MM.1S (cell line): ENCODE measurements at regions not wholly inside any gene's neighbourhood (a gene's known extent, or its start where the extent isn't known, plus 50 kb on each side); places are given as distances from the start of the nearest gene placed in this dataset.

Source experiments
- DNase-seq: peaks from one replicate; pipeline ENCODE4 v3.0.0-alpha.2; 2015
- H2AFZ ChIP-seq: fragments of 300-600 bp; sonication (generic); 2 replicates; pipeline ENCODE4 v1.6.0; 2016; ENCODE audit warnings: antibody characterized with exemption, low read length
- H3F3A ChIP-seq: fragments of 300-600 bp; sonication (generic); 2 replicates; pipeline ENCODE4 v1.6.1; 2016; ENCODE audit warnings: mild to moderate bottlenecking, antibody characterized with exemption, low read length, moderate library complexity, mixed read lengths; ENCODE audit not compliant: insufficient read depth
- H3K27ac ChIP-seq: fragments of 300-600 bp; sonication (generic); 2 replicates; pipeline ENCODE4 v1.5.1; 2016; ENCODE audit warnings: mild to moderate bottlenecking, low read length
- H3K27me3 ChIP-seq: fragments of 300-600 bp; sonication (generic); replicated peaks from 2 replicates; pipeline ENCODE4 v1.6.0; 2016; ENCODE audit warnings: low read length; ENCODE audit not compliant: insufficient read depth
- H3K36me3 ChIP-seq: fragments of 300-600 bp; sonication (generic); replicated peaks from 2 replicates; pipeline ENCODE4 v1.6.1; 2016; ENCODE audit warnings: mild to moderate bottlenecking, low read length, mixed read lengths; ENCODE audit not compliant: insufficient read depth
- H3K4me1 ChIP-seq: fragments of 300-600 bp; sonication (generic); 2 replicates; pipeline ENCODE4 v1.6.1; 2016; ENCODE audit warnings: low read length, mixed read lengths
- H3K4me2 ChIP-seq: fragments of 300-600 bp; sonication (generic); 2 replicates; pipeline ENCODE4 v1.6.0; 2016; ENCODE audit warnings: low read depth, low read length
- H3K4me3 ChIP-seq: fragments of 300-600 bp; sonication (generic); 2 replicates; pipeline ENCODE4 v1.5.1; 2016; ENCODE audit warnings: low read length, mixed read lengths
- H3K79me2 ChIP-seq: fragments of 300-600 bp; sonication (generic); 2 replicates; pipeline ENCODE4 v1.6.1; 2016; ENCODE audit warnings: mixed run types, low read length, mixed read lengths
- H3K9ac ChIP-seq: fragments of 300-600 bp; sonication (generic); 2 replicates; pipeline ENCODE4 v1.6.1; 2016; ENCODE audit warnings: low read length, mixed read lengths
- H3K9me2 ChIP-seq: fragments of 300-600 bp; sonication (generic); replicated peaks from 2 replicates; pipeline ENCODE4 v1.6.1; 2016; ENCODE audit warnings: mild to moderate bottlenecking, low read length, mixed read lengths; ENCODE audit not compliant: insufficient read depth
- H3K9me3 ChIP-seq: fragments of 300-600 bp; sonication (generic); replicated peaks from 2 replicates; pipeline ENCODE4 v1.6.1; 2016; ENCODE audit warnings: mild to moderate bottlenecking, low read length, mixed read lengths; ENCODE audit not compliant: insufficient read depth
- H4K20me1 ChIP-seq: fragments of 300-600 bp; sonication (generic); 2 replicates; pipeline ENCODE4 v1.6.1; 2016; ENCODE audit warnings: mild to moderate bottlenecking, low read length, moderate library complexity, mixed read lengths; ENCODE audit not compliant: insufficient read depth
- CTCF ChIP-seq: fragments of 300-600 bp; sonication (generic); IDR thresholded peaks from 2 replicates; pipeline ENCODE4 v1.5.1; 2016; ENCODE audit warnings: antibody characterized with exemption, low read length, mixed read lengths
- EZH2 ChIP-seq: fragments of 300-600 bp; sonication (generic); optimal IDR thresholded peaks from 2 replicates; pipeline ENCODE3; 2017; ENCODE audit warnings: low read depth, mild to moderate bottlenecking, antibody characterized with exemption, low read length, mixed read lengths
- EZH2phosphoT487 ChIP-seq: fragments of 300-600 bp; sonication (generic); IDR thresholded peaks from 2 replicates; pipeline ENCODE4 v1.6.1; 2018; ENCODE audit warnings: antibody characterized with exemption, low read length

- H3K4me1 ChIP-seq = peaks cover 24% of the 10 kb centered on the region
- H4K20me1 ChIP-seq = no peaks in the 10 kb centered on the region
- H3K4me2 ChIP-seq = no peak overlapping the region
- H3K27ac ChIP-seq = peak overlapping the region; percentile 5; the same call in 1 of the 2 replicates
- H3K9me2 ChIP-seq = no peaks in the 10 kb centered on the region
- TF ChIP-seq CTCF (no peak), EZH2 (no peak), EZH2phosphoT487 (no peak)
- H3K79me2 ChIP-seq = no peaks in the 10 kb centered on the region
- DNase-seq = no peak
- H3K4me3 ChIP-seq = no peak overlapping the region
- no peaks in the 10 kb centered on the region for H3F3A ChIP-seq
- no peak overlapping the region for H3K9ac ChIP-seq
- H3K36me3 ChIP-seq = no peaks in the 10 kb centered on the region
- H2AFZ ChIP-seq = no peak overlapping the region
- H3K9me3 ChIP-seq = no peaks in the 10 kb centered on the region
- H3K27me3 ChIP-seq = no peaks in the 10 kb centered on the region
These were observed 131.7 kb upstream of the CHST15 start for GRCh38 chr10:124225029-124225466.

GRCh38 chr10:124224331-124225028, 131.1 kb upstream of the CHST15 start:
- Histone ChIP-seq H3K4me3 (no peak overlapping the region), H3K4me2 (no peak overlapping the region), H3K9me3 (no peaks in the 10 kb centered on the region), H3K9me2 (no peaks in the 10 kb centered on the region), H3K79me2 (no peaks in the 10 kb centered on the region), H3K9ac (no peak overlapping the region), H2AFZ (no peak overlapping the region), H3F3A (no peaks in the 10 kb centered on the region), H3K4me1 (peaks cover 24% of the 10 kb centered on the region), H3K27me3 (no peaks in the 10 kb centered on the region), H3K36me3 (no peaks in the 10 kb centered on the region), H4K20me1 (no peaks in the 10 kb centered on the region), H3K27ac (no peak overlapping the region)
- TF ChIP-seq CTCF (no peak), EZH2phosphoT487 (no peak), EZH2 (no peak)
- no peak for DNase-seq

- H3K36me3 ChIP-seq = no peaks in the 10 kb centered on the region
- no peaks in the 10 kb centered on the region for H3F3A ChIP-seq
- H3K27me3 ChIP-seq = no peaks in the 10 kb centered on the region
- H2AFZ ChIP-seq = no peak overlapping the region
- peaks cover 24% of the 10 kb centered on the region for H3K4me1 ChIP-seq
- H3K79me2 ChIP-seq = no peaks in the 10 kb centered on the region
- H3K9ac ChIP-seq = no peak overlapping the region
- H3K9me2 ChIP-seq = no peaks in the 10 kb centered on the region
- H4K20me1 ChIP-seq = no peaks in the 10 kb centered on the region
- no peaks in the 10 kb centered on the region for H3K9me3 ChIP-seq
- no peak overlapping the region for H3K27ac ChIP-seq
- H3K4me3 ChIP-seq = no peak overlapping the region
- no peak for DNase-seq
- TF ChIP-seq CTCF (no peak), EZH2phosphoT487 (no peak), EZH2 (no peak)
- no peak overlapping the region for H3K4me2 ChIP-seq
These were observed 130.3 kb upstream of the CHST15 start for GRCh38 chr10:124223711-124224085.
